PC-9 (cell line): ENCODE measurements at regions not wholly inside any gene's neighbourhood (a gene's known extent, or its start where the extent isn't known, plus 50 kb on each side); places are given as distances from the start of the nearest gene placed in this dataset.

ENCODE experiments used
- EZH2 ChIP-seq: fragments of 200-600 bp; sonication (generic); IDR thresholded peaks from 2 replicates; pipeline ENCODE4 v1.8.0; 2017; ENCODE audit warnings: antibody characterized with exemption, low read depth
- TF ChIP-seq, protein P1 (sequence below): fragments of 200-600 bp; sonication (generic); conservative IDR thresholded peaks from 2 replicates; pipeline ENCODE4 v1.6.1; 2017; ENCODE audit warnings: mixed run types, antibody characterized with exemption, mild to moderate bottlenecking, moderate library complexity

DNA sequence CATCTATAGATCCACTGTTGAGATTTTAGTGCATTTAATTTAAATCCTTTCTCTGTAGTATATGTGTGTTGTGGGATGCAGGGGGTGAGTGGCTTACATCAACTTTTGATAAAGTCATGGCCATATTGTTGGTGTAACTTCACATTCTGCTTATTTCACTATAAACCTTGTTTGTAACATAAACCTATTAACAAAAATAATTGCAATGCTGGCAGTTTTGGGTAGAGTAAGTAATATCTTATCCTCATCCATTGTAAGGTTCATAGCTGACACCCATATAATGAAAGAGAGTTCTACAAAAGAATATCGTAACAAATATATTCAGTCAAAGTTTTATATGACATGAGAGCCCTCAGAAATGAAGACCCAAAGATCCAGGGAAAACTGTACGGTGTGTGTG is 601.7 kb upstream of the ANO3 start:
- TF ChIP-seq, protein P1, sequence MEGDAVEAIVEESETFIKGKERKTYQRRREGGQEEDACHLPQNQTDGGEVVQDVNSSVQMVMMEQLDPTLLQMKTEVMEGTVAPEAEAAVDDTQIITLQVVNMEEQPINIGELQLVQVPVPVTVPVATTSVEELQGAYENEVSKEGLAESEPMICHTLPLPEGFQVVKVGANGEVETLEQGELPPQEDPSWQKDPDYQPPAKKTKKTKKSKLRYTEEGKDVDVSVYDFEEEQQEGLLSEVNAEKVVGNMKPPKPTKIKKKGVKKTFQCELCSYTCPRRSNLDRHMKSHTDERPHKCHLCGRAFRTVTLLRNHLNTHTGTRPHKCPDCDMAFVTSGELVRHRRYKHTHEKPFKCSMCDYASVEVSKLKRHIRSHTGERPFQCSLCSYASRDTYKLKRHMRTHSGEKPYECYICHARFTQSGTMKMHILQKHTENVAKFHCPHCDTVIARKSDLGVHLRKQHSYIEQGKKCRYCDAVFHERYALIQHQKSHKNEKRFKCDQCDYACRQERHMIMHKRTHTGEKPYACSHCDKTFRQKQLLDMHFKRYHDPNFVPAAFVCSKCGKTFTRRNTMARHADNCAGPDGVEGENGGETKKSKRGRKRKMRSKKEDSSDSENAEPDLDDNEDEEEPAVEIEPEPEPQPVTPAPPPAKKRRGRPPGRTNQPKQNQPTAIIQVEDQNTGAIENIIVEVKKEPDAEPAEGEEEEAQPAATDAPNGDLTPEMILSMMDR: no peak
- TF ChIP-seq EZH2: no peak
